Activated CD8-positive, alpha-beta T cell treated with anti-CD3 and anti-CD28 coated beads for 36 hours (primary cell): ENCODE measurements at regions not wholly inside any gene's neighbourhood (a gene's known extent, or its start where the extent isn't known, plus 50 kb on each side); places are given as distances from the start of the nearest gene placed in this dataset.

Experiments
- ATAC-seq: fragments of 200-7000 bp; cut with Tn5 transposase; one replicate; pipeline ENCODE4 v1.10.0; 2021; ENCODE audit warnings: mild to moderate bottlenecking, moderate library complexity
- CTCF ChIA-PET: fragments of 350-600 bp; sonication (Branson Sonifier 250); formaldehyde crosslinking; loops from one replicate; lab custom pipeline; 2021; ENCODE audit warnings: antibody characterized with exemption; lab: Charles Lee
- POLR2A ChIA-PET: fragments of 350-600 bp; sonication (Branson Sonifier 250); formaldehyde crosslinking; loops from one replicate; lab custom pipeline; 2021; ENCODE audit warnings: antibody characterized with exemption; lab: Charles Lee
- DNase-seq: peaks from one replicate; pipeline ENCODE4 v3.0.0-alpha.2; 2020
- H3K27ac Mint-ChIP-seq: one replicate; pipeline ENCODE4 v1.8.0; 2021; ENCODE audit warnings: mild to moderate bottlenecking, mixed read lengths
- H3K27me3 Mint-ChIP-seq: one replicate; pipeline ENCODE4 v1.8.0; 2021; ENCODE audit warnings: mixed read lengths
- H3K36me3 Mint-ChIP-seq: one replicate; pipeline ENCODE4 v1.8.0; 2021; ENCODE audit warnings: low read depth, mixed read lengths
- H3K4me1 Mint-ChIP-seq: one replicate; pipeline ENCODE4 v1.8.0; 2021; ENCODE audit warnings: low read depth, mixed read lengths
- H3K4me3 Mint-ChIP-seq: one replicate; pipeline ENCODE4 v1.8.0; 2021; ENCODE audit warnings: mild to moderate bottlenecking, moderate library complexity, mixed read lengths
- H3K9me3 Mint-ChIP-seq: one replicate; pipeline ENCODE4 v1.8.0; 2021; ENCODE audit warnings: mixed read lengths
- intact Hi-C: fragments of 100-400 bp; cut with micrococcal nuclease; formaldehyde crosslinking; loops from one replicate; pipeline ENCODE4 v1.10.0; 2022
- TF ChIP-seq, protein P1 (sequence below): fragments of 200-600 bp; IDR thresholded peaks from one replicate; pipeline ENCODE4 v1.8.0; 2022; ENCODE audit warnings: antibody characterized with exemption, mild to moderate bottlenecking

DNA sequence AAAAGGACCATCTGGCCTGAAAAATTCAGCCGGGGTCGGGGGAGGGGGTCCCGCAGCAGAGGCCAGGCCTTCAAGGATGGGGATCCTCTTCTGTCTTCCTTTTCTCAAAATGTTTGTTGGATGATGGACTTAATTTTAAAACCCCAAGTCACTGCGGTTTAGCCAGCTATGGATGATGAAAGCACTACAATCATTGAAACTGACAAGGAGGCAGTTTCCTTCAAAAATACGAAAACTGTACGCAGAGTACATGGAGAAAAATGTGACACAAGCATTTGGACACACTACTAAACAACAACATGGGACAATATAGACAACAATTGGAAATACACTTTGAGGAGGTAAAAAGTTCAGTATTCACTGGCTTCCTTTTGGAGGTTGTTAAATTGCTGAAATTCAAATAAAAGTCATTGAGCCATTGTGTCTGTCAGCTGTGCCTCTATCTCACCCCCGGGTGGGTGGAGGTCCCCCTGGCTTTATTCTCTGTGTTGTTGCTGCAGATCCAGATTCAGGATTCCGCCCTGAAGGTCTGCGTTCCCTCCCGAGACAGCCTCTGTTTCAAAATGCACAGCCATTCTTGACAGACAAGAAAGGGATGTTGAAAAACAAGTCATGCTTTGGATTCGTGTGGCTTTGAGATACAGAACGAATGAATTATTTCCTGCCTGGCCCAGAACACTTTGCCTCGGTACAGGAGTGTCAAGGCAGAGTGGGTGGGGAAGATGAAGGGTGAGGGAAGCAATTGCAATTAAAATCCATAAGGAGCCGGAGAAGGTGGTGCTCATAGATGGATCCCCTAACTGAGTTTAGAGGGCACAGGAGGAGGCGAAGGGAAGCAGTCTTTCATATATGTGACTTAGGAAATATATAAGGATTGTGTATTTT is 118.2 kb downstream of the TTLL2 start:
- POLR2A ChIA-PET: no interaction called here
- Mint-ChIP-seq H3K36me3 (no peaks in the 10 kb centered on the region), H3K27me3 (peaks cover 2% of the 10 kb centered on the region), H3K4me3 (no peak overlapping the region), H3K9me3 (no peaks in the 10 kb centered on the region), H3K27ac (no peak overlapping the region), H3K4me1 (no peaks in the 10 kb centered on the region)
- intact Hi-C loops: no loop called here
- CTCF ChIA-PET: no interaction called here
- TF ChIP-seq, protein P1, sequence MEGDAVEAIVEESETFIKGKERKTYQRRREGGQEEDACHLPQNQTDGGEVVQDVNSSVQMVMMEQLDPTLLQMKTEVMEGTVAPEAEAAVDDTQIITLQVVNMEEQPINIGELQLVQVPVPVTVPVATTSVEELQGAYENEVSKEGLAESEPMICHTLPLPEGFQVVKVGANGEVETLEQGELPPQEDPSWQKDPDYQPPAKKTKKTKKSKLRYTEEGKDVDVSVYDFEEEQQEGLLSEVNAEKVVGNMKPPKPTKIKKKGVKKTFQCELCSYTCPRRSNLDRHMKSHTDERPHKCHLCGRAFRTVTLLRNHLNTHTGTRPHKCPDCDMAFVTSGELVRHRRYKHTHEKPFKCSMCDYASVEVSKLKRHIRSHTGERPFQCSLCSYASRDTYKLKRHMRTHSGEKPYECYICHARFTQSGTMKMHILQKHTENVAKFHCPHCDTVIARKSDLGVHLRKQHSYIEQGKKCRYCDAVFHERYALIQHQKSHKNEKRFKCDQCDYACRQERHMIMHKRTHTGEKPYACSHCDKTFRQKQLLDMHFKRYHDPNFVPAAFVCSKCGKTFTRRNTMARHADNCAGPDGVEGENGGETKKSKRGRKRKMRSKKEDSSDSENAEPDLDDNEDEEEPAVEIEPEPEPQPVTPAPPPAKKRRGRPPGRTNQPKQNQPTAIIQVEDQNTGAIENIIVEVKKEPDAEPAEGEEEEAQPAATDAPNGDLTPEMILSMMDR: no peak
- DNase-seq: no peak
- no peak for ATAC-seq

DNA sequence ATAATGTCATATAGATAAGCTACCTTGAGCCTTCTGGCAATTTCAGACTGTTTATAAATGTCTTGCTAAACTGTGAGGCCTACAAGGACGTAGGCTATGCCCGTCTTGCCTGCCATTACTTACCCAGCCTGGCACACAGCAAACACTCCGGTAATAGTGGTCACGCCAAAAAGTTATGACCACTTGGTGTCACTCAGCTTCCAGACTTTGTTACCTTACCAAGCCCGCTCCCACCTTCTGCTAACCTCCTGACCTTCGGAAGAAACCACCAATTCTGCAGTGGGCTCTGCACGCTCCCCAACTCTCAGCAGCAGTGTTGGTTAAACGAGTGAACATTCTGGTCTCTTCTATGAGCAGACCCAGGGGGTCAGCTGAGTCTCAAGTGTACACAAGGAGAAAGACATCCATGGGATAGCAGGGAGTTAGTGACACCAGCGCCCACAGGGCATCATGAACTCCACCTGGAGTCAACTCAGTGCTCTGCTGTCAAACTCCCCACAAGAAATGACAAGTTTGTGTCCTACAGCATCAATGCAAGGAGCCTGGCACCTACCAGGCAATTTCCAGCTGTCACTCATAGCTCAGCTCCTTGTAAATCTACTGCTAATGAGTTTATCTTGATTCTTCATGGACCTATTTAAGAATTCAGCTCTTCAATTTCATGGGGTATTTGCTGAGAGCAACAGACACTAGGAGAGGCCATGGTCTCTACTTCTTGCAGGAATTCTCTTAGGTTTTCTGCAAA is 119.9 kb downstream of the TTLL2 start:
- H3K4me1 Mint-ChIP-seq: no peaks in the 10 kb centered on the region

DNA sequence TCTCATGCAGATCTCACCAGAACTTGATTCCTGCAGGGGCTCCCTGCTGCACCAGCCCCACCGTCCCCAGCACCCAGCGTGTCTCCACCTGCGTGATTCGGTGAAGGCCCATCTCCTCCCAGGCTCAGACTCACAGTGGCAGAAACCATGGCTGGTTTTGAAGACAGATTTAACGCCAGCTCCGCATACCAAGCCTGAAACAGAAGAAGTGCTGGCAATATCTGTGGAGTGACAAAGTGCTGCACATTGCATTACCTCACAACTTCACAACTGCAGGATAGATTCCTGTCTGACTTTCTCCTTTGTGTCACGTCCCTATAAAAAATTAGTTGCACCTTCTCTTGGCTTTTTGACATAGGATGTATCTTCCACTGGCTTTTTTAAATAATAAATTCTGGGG is 120.7 kb downstream of the TTLL2 start:
- Mint-ChIP-seq H3K9me3 (no peaks in the 10 kb centered on the region), H3K27me3 (peaks cover 2% of the 10 kb centered on the region), H3K27ac (no peak overlapping the region), H3K4me1 (no peaks in the 10 kb centered on the region), H3K4me3 (no peak overlapping the region), H3K36me3 (no peaks in the 10 kb centered on the region)
- TF ChIP-seq, protein P1: no peak
- ChIA-PET POLR2A (no interaction called here), CTCF (interaction anchor here (1.6 kb wide), 1 partner anchor 50 kb away, joined by 4 read pairs; no protein-coding TSS in a partner anchor)
- DNase-seq: no peak
- intact Hi-C loops: no loop called here
- no peak for ATAC-seq

More for the DNA sequence above, 119.9 kb downstream of the TTLL2 start:
- no peaks in the 10 kb centered on the region for H3K9me3 Mint-ChIP-seq
- DNase-seq (no peak), ATAC-seq (no peak)
- POLR2A ChIA-PET: no interaction called here
- no peak overlapping the region for H3K27ac Mint-ChIP-seq
- H3K36me3 Mint-ChIP-seq: no peaks in the 10 kb centered on the region
- no peak overlapping the region for H3K4me3 Mint-ChIP-seq
- intact Hi-C loops: no loop called here
- TF ChIP-seq, protein P1: no peak
- H3K27me3 Mint-ChIP-seq: peaks cover 2% of the 10 kb centered on the region
- CTCF ChIA-PET: interaction anchor here (1.6 kb wide), 1 partner anchor 51 kb away, joined by 4 read pairs; no protein-coding TSS in a partner anchor

DNA sequence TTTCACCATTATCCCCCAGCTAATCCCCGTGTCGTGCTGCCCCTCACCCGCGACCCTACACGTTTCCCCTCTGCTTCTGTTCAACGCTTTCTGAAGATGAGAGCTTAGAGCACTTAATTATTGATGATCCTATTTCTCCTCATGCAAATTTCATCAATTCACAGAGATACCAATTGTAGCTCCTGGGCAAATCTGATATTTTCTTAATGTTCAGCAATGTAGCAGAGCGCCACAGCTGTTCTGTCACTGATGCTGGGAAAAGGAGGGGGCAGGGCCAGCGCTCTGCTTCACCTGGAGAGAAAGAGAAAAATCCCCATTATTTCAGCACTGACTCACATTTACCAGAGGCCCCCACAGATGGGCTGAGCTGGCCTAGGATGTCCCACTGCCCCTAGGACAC is 121.2 kb downstream of the TTLL2 start:
- H3K36me3 Mint-ChIP-seq: no peaks in the 10 kb centered on the region
- ATAC-seq (no peak), DNase-seq (no peak)
- H3K4me1 Mint-ChIP-seq: no peaks in the 10 kb centered on the region
- no peak overlapping the region for H3K4me3 Mint-ChIP-seq
- CTCF ChIA-PET: no interaction called here
- H3K9me3 Mint-ChIP-seq: no peaks in the 10 kb centered on the region
- POLR2A ChIA-PET: no interaction called here
- H3K27ac Mint-ChIP-seq: no peak overlapping the region
- TF ChIP-seq, protein P1: no peak
- peaks cover 2% of the 10 kb centered on the region for H3K27me3 Mint-ChIP-seq
- intact Hi-C loops: no loop called here

DNA sequence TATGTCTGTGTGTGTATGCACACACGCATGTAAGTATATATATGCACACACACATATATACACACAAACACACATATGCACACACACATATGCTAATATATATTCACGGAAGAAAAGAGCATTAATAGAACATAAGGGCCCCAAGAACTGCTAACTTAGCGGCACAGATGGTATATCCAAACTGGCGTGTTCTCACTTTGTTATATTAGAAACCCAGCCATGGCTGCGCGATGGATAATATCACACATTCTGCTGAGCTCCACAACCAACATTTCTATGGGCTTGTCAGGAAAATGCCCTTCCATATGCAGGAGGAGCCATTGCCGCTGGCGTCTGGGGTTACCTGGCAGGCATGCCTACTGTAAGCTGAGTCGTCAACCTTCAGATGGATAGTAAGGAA is 122.1 kb downstream of the TTLL2 start:
- no peak overlapping the region for H3K27ac Mint-ChIP-seq
- ChIA-PET POLR2A (no interaction called here), CTCF (no interaction called here)
- no peaks in the 10 kb centered on the region for H3K27me3 Mint-ChIP-seq
- no peaks in the 10 kb centered on the region for H3K4me1 Mint-ChIP-seq
- H3K36me3 Mint-ChIP-seq: no peaks in the 10 kb centered on the region
- TF ChIP-seq, protein P1: no peak
- DNase-seq (no peak), ATAC-seq (no peak)
- intact Hi-C loops: no loop called here
- no peaks in the 10 kb centered on the region for H3K9me3 Mint-ChIP-seq
- no peak overlapping the region for H3K4me3 Mint-ChIP-seq
